GM23338 (cell line): ENCODE measurements at regions not wholly inside any gene's neighbourhood (a gene's known extent, or its start where the extent isn't known, plus 50 kb on each side); places are given as distances from the start of the nearest gene placed in this dataset.

ENCODE experiments used
- ATAC-seq: fragments of 200-7000 bp; cut with Tn5 transposase; 3 replicates; pipeline ENCODE4 v1.9.1; 2020
- DNase-seq: peaks from one replicate; pipeline ENCODE4 v3.0.0-alpha.2; 2015; ENCODE audit warnings: low spot score
- H2AFZ ChIP-seq: fragments of 200-600 bp; sonication (generic); 2 replicates; pipeline ENCODE4 v1.8.0; 2016; ENCODE audit warnings: antibody characterized with exemption, mild to moderate bottlenecking, moderate library complexity
- H3F3A ChIP-seq: fragments of 200-600 bp; sonication (generic); replicated peaks from 2 replicates; pipeline ENCODE4 v1.8.0; 2017; ENCODE audit warnings: antibody characterized with exemption, mixed run types, low read depth
- H3K27ac ChIP-seq: fragments of 200-600 bp; sonication (generic); 2 replicates; pipeline ENCODE4 v1.6.1; 2016; ENCODE audit warnings: low read depth
- H3K27me3 ChIP-seq: fragments of 200-600 bp; sonication (generic); 2 replicates; pipeline ENCODE4 v1.8.0; 2016; ENCODE audit warnings: mild to moderate bottlenecking, mixed run types, moderate library complexity; ENCODE audit not compliant: insufficient read depth
- H3K36me3 ChIP-seq: fragments of 200-600 bp; sonication (generic); 2 replicates; pipeline ENCODE4 v1.8.0; 2016; ENCODE audit warnings: mild to moderate bottlenecking; ENCODE audit not compliant: insufficient read depth
- H3K4me1 ChIP-seq: fragments of 200-600 bp; sonication (generic); 2 replicates; pipeline ENCODE4 v1.8.0; 2016; ENCODE audit warnings: mild to moderate bottlenecking, moderate library complexity; ENCODE audit not compliant: insufficient read depth
- H3K4me2 ChIP-seq: fragments of 200-600 bp; sonication (generic); 2 replicates; pipeline ENCODE4 v1.7.1; 2017; ENCODE audit warnings: mixed run types
- H3K4me3 ChIP-seq: fragments of 200-600 bp; sonication (generic); 2 replicates; pipeline ENCODE4 v1.6.1; 2016; ENCODE audit warnings: mixed run types
- H3K79me2 ChIP-seq: fragments of 200-600 bp; sonication (generic); replicated peaks from 2 replicates; pipeline ENCODE4 v1.8.0; 2017; ENCODE audit warnings: mild to moderate bottlenecking; ENCODE audit not compliant: insufficient read depth
- H3K9me2 ChIP-seq: fragments of 200-600 bp; sonication (generic); 2 replicates; pipeline ENCODE4 v1.8.0; 2017; ENCODE audit not compliant: insufficient read depth
- H4K20me1 ChIP-seq: fragments of 200-600 bp; sonication (generic); replicated peaks from 2 replicates; pipeline ENCODE4 v1.8.0; 2017; ENCODE audit warnings: mild to moderate bottlenecking; ENCODE audit not compliant: insufficient read depth
- H3K27ac Mint-ChIP-seq: 2 replicates; pipeline ENCODE4 v1.8.0; 2020; ENCODE audit warnings: inconsistent platforms, mild to moderate bottlenecking, moderate library complexity, mixed read lengths
- H3K27me3 Mint-ChIP-seq: 3 replicates; pipeline ENCODE4 v1.8.0; 2022; ENCODE audit warnings: low read depth, mild to moderate bottlenecking, moderate library complexity, mixed read lengths, inconsistent platforms; ENCODE audit not compliant: insufficient read depth, poor library complexity
- H3K36me3 Mint-ChIP-seq: 3 replicates; pipeline ENCODE4 v1.8.0; 2021; ENCODE audit warnings: low read depth, mild to moderate bottlenecking, inconsistent platforms, moderate library complexity, mixed read lengths
- H3K4me1 Mint-ChIP-seq: 3 replicates; pipeline ENCODE4 v1.8.0; 2020; ENCODE audit warnings: mild to moderate bottlenecking, inconsistent platforms, mixed read lengths
- H3K4me3 Mint-ChIP-seq: 3 replicates; pipeline ENCODE4 v1.8.0; 2021; ENCODE audit warnings: moderate library complexity, mild to moderate bottlenecking, inconsistent platforms, mixed read lengths
- H3K9me3 Mint-ChIP-seq: 3 replicates; pipeline ENCODE4 v1.8.0; 2020; ENCODE audit warnings: moderate library complexity, mild to moderate bottlenecking, inconsistent platforms, mixed read lengths
- CREB1 ChIP-seq: fragments of 250-450 bp; sonication (Bioruptor Pico); IDR thresholded peaks from 2 replicates; pipeline ENCODE4 v1.5.0; 2020; ENCODE audit warnings: low read depth, mild to moderate bottlenecking, moderate library complexity
- CTCF ChIP-seq, 2 experiments: fragments of 200-600 bp in 1 of 2; sonication (generic) in 1 of 2; conservative IDR thresholded peaks; 2 replicates each; pipeline versions ENCODE4 v1.5.1 to v1.6.1; 2016 to 2017; ENCODE audit warnings: antibody characterized with exemption in 2 of 2, low read depth in 2 of 2, mild to moderate bottlenecking in 2 of 2, moderate library complexity in 1 of 2
- ETS1 ChIP-seq: IDR thresholded peaks from 2 replicates; pipeline ENCODE4 v1.6.1; 2016; ENCODE audit warnings: antibody characterized with exemption
- EZH2 ChIP-seq: fragments of 200-600 bp; sonication (generic); IDR thresholded peaks from one replicate; pipeline ENCODE4 v1.8.0; 2017; ENCODE audit warnings: antibody characterized with exemption, mild to moderate bottlenecking, low read depth; ENCODE audit not compliant: unreplicated experiment
- EZH2phosphoT487 ChIP-seq: fragments of 200-600 bp; sonication (generic); IDR thresholded peaks from one replicate; pipeline ENCODE4 v1.8.1; 2018; ENCODE audit warnings: antibody characterized with exemption; ENCODE audit not compliant: unreplicated experiment
- JUNB ChIP-seq: IDR thresholded peaks from one replicate; pipeline ENCODE4 v1.6.1; 2016; ENCODE audit warnings: antibody characterized with exemption; ENCODE audit not compliant: unreplicated experiment
- NANOG ChIP-seq: IDR thresholded peaks from 2 replicates; pipeline ENCODE4 v1.6.1; 2016; ENCODE audit warnings: antibody characterized with exemption, borderline replicate concordance
- POLR2AphosphoS5 ChIP-seq: IDR thresholded peaks from 2 replicates; pipeline ENCODE4 v1.6.1; 2016; ENCODE audit warnings: antibody characterized with exemption, low read depth
- STAT1 ChIP-seq: IDR thresholded peaks from one replicate; pipeline ENCODE4 v1.6.1; 2016; ENCODE audit warnings: antibody characterized with exemption; ENCODE audit not compliant: unreplicated experiment
- ZNF114 ChIP-seq: fragments of 250-450 bp; sonication (Bioruptor Pico); IDR thresholded peaks from 2 replicates; pipeline ENCODE4 v1.5.0; 2020; ENCODE audit warnings: mild to moderate bottlenecking, moderate library complexity
- ZNF331 ChIP-seq: fragments of 250-450 bp; sonication (Bioruptor Pico); IDR thresholded peaks from 2 replicates; pipeline ENCODE4 v1.5.0; 2020; ENCODE audit warnings: low read depth, mild to moderate bottlenecking, moderate library complexity
- ZNF462 ChIP-seq: fragments of 250-450 bp; sonication (Bioruptor Pico); IDR thresholded peaks from 2 replicates; pipeline ENCODE4 v1.5.0; 2020; ENCODE audit warnings: mild to moderate bottlenecking, moderate library complexity
- TF ChIP-seq, protein P1 (sequence below): IDR thresholded peaks from one replicate; pipeline ENCODE4 v1.6.1; 2018; ENCODE audit warnings: antibody characterized with exemption; ENCODE audit not compliant: unreplicated experiment

DNA sequence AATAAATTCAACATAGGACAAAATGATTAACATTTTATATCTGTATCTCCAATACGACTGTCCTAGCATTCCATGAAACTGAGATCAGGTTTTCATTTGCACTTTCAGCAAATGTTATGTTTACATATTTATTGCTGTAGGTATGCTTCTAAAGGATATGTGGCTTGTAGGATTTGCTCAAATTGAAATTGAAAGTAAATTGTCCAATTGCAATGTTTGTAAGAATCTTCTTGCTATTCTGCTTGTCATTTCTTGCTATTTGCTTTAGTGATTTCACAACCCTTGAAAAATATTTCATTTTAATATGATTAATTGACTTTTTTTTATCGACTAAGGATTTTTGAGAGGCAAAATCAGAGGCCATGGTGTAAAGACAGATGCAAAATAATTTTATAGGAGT is 904.2 kb upstream of the RAG2 start:
- peaks cover 27% of the 10 kb centered on the region; the same call in 2 of the 3 replicates for H3K4me1 Mint-ChIP-seq
- TF ChIP-seq ZNF462, result no peak
- no peak for TF ChIP-seq CTCF (conservative IDR thresholded peaks at IDR 0.05; ENCODE audit: low read depth in 2 of 2)
- TF ChIP-seq STAT1, result no peak
- TF ChIP-seq NANOG, result no peak
- TF ChIP-seq POLR2AphosphoS5, result no peak
- TF ChIP-seq ZNF331 (CRISPR knock-in tag), result no peak
- TF ChIP-seq EZH2phosphoT487, result no peak
- no peak for TF ChIP-seq EZH2
- no peak for TF ChIP-seq JUNB
- TF ChIP-seq ETS1, result no peak
- TF ChIP-seq, protein P1, sequence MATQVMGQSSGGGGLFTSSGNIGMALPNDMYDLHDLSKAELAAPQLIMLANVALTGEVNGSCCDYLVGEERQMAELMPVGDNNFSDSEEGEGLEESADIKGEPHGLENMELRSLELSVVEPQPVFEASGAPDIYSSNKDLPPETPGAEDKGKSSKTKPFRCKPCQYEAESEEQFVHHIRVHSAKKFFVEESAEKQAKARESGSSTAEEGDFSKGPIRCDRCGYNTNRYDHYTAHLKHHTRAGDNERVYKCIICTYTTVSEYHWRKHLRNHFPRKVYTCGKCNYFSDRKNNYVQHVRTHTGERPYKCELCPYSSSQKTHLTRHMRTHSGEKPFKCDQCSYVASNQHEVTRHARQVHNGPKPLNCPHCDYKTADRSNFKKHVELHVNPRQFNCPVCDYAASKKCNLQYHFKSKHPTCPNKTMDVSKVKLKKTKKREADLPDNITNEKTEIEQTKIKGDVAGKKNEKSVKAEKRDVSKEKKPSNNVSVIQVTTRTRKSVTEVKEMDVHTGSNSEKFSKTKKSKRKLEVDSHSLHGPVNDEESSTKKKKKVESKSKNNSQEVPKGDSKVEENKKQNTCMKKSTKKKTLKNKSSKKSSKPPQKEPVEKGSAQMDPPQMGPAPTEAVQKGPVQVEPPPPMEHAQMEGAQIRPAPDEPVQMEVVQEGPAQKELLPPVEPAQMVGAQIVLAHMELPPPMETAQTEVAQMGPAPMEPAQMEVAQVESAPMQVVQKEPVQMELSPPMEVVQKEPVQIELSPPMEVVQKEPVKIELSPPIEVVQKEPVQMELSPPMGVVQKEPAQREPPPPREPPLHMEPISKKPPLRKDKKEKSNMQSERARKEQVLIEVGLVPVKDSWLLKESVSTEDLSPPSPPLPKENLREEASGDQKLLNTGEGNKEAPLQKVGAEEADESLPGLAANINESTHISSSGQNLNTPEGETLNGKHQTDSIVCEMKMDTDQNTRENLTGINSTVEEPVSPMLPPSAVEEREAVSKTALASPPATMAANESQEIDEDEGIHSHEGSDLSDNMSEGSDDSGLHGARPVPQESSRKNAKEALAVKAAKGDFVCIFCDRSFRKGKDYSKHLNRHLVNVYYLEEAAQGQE, result no peak
- TF ChIP-seq CREB1, result no peak
- no peak for TF ChIP-seq ZNF114 (CRISPR knock-in tag)
- Histone ChIP-seq H3K36me3 (no peaks in the 10 kb centered on the region), H3K27ac (no peak overlapping the region), H3K9me2 (no peaks in the 10 kb centered on the region), H2AFZ (no peak overlapping the region), H3K4me3 (no peak overlapping the region), H4K20me1 (no peaks in the 10 kb centered on the region), H3K4me1 (no peaks in the 10 kb centered on the region), H3K79me2 (no peaks in the 10 kb centered on the region), H3K27me3 (no peaks in the 10 kb centered on the region), H3K4me2 (no peak overlapping the region), H3F3A (no peaks in the 10 kb centered on the region)
- no peaks in the 10 kb centered on the region for H3K9me3 Mint-ChIP-seq
- DNase-seq, result no peak
- H3K27me3 Mint-ChIP-seq, result no peaks in the 10 kb centered on the region
- ATAC-seq, result no peak
- H3K4me3 Mint-ChIP-seq, result no peak overlapping the region
- no peak overlapping the region for H3K27ac Mint-ChIP-seq
- peaks cover 3% of the 10 kb centered on the region; the same call in 1 of the 3 replicates for H3K36me3 Mint-ChIP-seq
